ENCODE measurements at regions not wholly inside any gene's neighbourhood (a gene's known extent, or its start where the extent isn't known, plus 50 kb on each side); places are given as distances from the start of the nearest gene placed in this dataset.

DNA sequence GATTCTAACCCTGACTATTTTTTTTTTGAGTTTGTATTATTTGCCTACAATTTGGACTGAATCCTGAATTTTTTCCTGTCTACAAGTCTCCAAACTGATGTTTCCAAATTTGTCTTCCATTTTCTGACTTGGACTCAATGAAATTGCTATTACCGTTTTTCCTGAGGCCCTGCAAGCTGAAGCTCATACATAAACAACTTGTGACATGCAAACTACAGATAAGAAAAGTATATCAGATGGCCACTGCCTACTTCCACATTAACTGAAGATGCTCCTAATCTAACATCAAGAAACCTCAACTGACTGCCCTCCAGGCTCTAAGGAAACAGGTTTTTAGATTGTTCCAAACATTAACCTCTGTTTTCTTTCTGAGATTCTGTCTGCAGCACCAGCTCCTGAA is 51.1 kb upstream of the KLHDC7A start:
- DNase-seq = no peak
- Mint-ChIP-seq H3K36me3 (no peaks in the 10 kb centered on the region), H3K27ac (no peak overlapping the region), H3K27me3 (ENCODE audit: low read depth in 2 of 2) (peaks cover 5 to 17% of the 10 kb centered on the region in 2 donors), H3K9me3 (no peaks in the 10 kb centered on the region), H3K4me3 (no peak overlapping the region), H3K4me1 (no peaks in the 10 kb centered on the region)
- Histone ChIP-seq H3K4me1 (ENCODE audit: control insufficient read depth, insufficient read depth, low read length) (no peaks in the 10 kb centered on the region), H3K27ac (ENCODE audit: low read length) (no peak overlapping the region), H3K36me3 (ENCODE audit: control insufficient read depth, insufficient read depth, low read length) (no peaks in the 10 kb centered on the region), H3K27me3 (ENCODE audit: control insufficient read depth, insufficient read depth, low read length) (peaks cover 2% of the 10 kb centered on the region), H3K9me3 (ENCODE audit: control insufficient read depth, insufficient read depth, low read length) (peaks cover 3% of the 10 kb centered on the region), H3K4me3 (ENCODE audit: low read length) (no peak overlapping the region)
- intact Hi-C loops (cut with micrococcal nuclease) = no loop called here
- WGBS (ENCODE audit: insufficient coverage) = 20% methylated on average over 1 of the region's 1 CpG
- TF ChIP-seq, protein P1, sequence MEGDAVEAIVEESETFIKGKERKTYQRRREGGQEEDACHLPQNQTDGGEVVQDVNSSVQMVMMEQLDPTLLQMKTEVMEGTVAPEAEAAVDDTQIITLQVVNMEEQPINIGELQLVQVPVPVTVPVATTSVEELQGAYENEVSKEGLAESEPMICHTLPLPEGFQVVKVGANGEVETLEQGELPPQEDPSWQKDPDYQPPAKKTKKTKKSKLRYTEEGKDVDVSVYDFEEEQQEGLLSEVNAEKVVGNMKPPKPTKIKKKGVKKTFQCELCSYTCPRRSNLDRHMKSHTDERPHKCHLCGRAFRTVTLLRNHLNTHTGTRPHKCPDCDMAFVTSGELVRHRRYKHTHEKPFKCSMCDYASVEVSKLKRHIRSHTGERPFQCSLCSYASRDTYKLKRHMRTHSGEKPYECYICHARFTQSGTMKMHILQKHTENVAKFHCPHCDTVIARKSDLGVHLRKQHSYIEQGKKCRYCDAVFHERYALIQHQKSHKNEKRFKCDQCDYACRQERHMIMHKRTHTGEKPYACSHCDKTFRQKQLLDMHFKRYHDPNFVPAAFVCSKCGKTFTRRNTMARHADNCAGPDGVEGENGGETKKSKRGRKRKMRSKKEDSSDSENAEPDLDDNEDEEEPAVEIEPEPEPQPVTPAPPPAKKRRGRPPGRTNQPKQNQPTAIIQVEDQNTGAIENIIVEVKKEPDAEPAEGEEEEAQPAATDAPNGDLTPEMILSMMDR (IDR thresholded peaks at IDR 0.05) = no peak
- peak in 1 of 3 donors; percentile 50 for ATAC-seq
